Colonic mucosa (tissue), 4 donors: ENCODE measurements at regions not wholly inside any gene's neighbourhood (a gene's known extent, or its start where the extent isn't known, plus 50 kb on each side); places are given as distances from the start of the nearest gene placed in this dataset.
"Not testable (repeated sequence)": the region's sequence is repeated elsewhere in the genome, so short reads cannot be mapped to it uniquely, and the experiment has no call there.

Experiments
- DNase-seq: peaks from one replicate; pipeline ENCODE4 v3.0.0-alpha.2; 2020
- H3K27ac ChIP-seq: fragments of 200-600 bp; one replicate; pipeline ENCODE4 v1.8.0; 2021
- H3K27me3 ChIP-seq: fragments of 200-600 bp; one replicate; pipeline ENCODE4 v1.8.0; 2021
- H3K36me3 ChIP-seq: fragments of 200-600 bp; one replicate; pipeline ENCODE4 v1.8.0; 2021
- H3K4me1 ChIP-seq: fragments of 200-600 bp; one replicate; pipeline ENCODE4 v1.8.0; 2021; ENCODE audit warnings: mild to moderate bottlenecking
- H3K4me3 ChIP-seq: fragments of 200-600 bp; one replicate; pipeline ENCODE4 v1.8.0; 2021
- H3K9ac ChIP-seq, 2 donors: one replicate each; pipeline ENCODE4 v1.7.0; 2013; ENCODE audit warnings: control low read depth in 2 of 2, low read depth in 2 of 2, low read length in 2 of 2
- H3K9me3 ChIP-seq: fragments of 200-600 bp; one replicate; pipeline ENCODE4 v1.8.0; 2021
- CTCF ChIP-seq: fragments of 200-600 bp; IDR thresholded peaks from one replicate; pipeline ENCODE4 v1.8.0; 2022; ENCODE audit warnings: antibody characterized with exemption, mild to moderate bottlenecking
- intact Hi-C: fragments of 100-400 bp; cut with DNase I; formaldehyde crosslinking; loops from one replicate; pipeline ENCODE4 v1.14.1; 2022
- donor health status: healthy.
- donor health status: DM: no; HTN: no; CAD: no.
- donor health status: DM: no; HTN: no; CAD: no.

GRCh38 chr4:79604152-79604551 lies 196.1 kb upstream of the GK2 start:
- Histone ChIP-seq H3K4me1 (no peaks in the 10 kb centered on the region), H3K9ac (no peak overlapping the region), H3K36me3 (no peaks in the 10 kb centered on the region), H3K27ac (no peak overlapping the region), H3K4me3 (no peak overlapping the region), H3K27me3 (no peaks in the 10 kb centered on the region), H3K9me3 (no peaks in the 10 kb centered on the region)
- no peak for DNase-seq
- intact Hi-C loops, result no loop called here
- TF ChIP-seq CTCF, result no peak

DNA sequence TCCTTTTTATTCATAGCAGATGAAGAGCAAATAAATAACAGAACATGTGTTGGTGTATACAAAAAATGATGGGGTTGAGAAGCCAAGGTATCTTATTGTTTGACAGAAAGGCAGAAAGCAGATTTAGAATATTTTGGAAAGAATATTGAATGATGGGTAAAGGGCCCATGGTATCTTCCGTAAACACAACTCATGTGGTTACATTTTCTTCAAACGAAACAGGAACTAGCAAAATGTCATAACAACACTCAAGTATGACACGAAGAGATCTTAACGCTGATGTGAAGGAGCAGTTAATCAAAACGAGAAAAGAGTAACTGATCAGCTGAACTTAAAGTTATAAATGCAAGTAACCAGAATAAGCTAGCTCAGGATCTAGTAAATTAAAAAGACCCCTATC lies 195.7 kb upstream of the GK2 start:
- TF ChIP-seq CTCF, result no peak
- Histone ChIP-seq H3K4me1 (no peaks in the 10 kb centered on the region), H3K9ac (no peak overlapping the region), H3K36me3 (no peaks in the 10 kb centered on the region), H3K27ac (no peak overlapping the region), H3K9me3 (no peaks in the 10 kb centered on the region), H3K4me3 (no peak overlapping the region), H3K27me3 (no peaks in the 10 kb centered on the region)
- intact Hi-C loops, result no loop called here
- no peak for DNase-seq

GRCh38 chr4:79599691-79600090 lies 191.7 kb upstream of the GK2 start:
- H3K27ac ChIP-seq, result no peak overlapping the region
- no peaks in the 10 kb centered on the region for H3K4me1 ChIP-seq
- no peaks in the 10 kb centered on the region for H3K9me3 ChIP-seq
- intact Hi-C loops, result no loop called here
- H3K4me3 ChIP-seq, result no peak overlapping the region
- TF ChIP-seq CTCF, result no peak
- H3K9ac ChIP-seq, result no peak overlapping the region
- H3K27me3 ChIP-seq, result no peaks in the 10 kb centered on the region
- no peaks in the 10 kb centered on the region for H3K36me3 ChIP-seq
- DNase-seq, result no peak

DNA sequence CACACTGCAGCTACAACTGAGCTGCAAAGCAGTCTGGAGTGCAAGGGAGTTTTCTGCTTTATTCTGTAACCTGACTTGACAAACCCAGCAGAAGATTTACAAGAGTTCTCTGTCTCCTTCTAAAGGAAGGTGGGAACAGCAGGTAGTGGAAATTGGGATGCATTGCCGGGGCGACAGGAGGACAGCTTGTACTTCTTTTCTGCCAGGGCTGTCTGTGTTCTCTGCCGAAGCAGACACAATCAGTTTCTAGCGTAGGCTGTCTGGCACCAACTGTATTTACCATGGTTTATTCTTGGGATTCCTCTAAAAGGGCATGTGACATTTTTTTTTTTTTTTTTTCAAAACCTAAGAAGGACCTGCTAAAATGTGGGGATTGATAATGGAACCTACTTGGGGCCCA lies 190.8 kb upstream of the GK2 start:
- no peaks in the 10 kb centered on the region for H3K4me1 ChIP-seq
- no peak overlapping the region for H3K27ac ChIP-seq
- H3K4me3 ChIP-seq, result no peak overlapping the region
- DNase-seq, result no peak
- H3K27me3 ChIP-seq, result no peaks in the 10 kb centered on the region
- intact Hi-C loops, result no loop called here
- TF ChIP-seq CTCF, result no peak
- H3K9ac ChIP-seq, result no peak overlapping the region
- no peaks in the 10 kb centered on the region for H3K36me3 ChIP-seq
- H3K9me3 ChIP-seq, result no peaks in the 10 kb centered on the region

GRCh38 chr4:79598214-79598613 lies 190.2 kb upstream of the GK2 start:
- H3K9me3 ChIP-seq, result no peaks in the 10 kb centered on the region
- TF ChIP-seq CTCF, result no peak
- H3K27me3 ChIP-seq, result no peaks in the 10 kb centered on the region
- no peak overlapping the region for H3K27ac ChIP-seq
- no peaks in the 10 kb centered on the region for H3K36me3 ChIP-seq
- H3K4me1 ChIP-seq, result no peaks in the 10 kb centered on the region
- intact Hi-C loops, result no loop called here
- H3K4me3 ChIP-seq, result no peak overlapping the region
- DNase-seq, result no peak
- no peak overlapping the region for H3K9ac ChIP-seq

DNA sequence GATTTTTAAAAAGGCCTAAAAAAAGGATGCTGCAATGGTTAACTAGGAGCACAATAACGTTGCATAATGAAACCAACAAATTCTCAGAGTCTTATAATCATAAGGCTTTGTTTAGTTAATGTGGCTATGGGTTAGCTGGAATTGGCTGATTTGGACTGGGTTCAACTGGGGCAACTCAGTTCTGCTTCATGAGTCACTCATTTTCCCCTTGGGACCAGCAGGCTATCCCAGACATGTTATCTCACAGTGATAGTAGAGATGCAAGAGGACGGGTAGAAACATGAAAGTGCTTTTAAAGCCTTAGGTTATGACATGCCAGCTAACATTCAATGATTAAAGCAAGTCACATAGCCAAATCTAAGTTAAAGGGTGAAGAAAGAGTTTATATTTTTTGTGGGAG lies 189.2 kb upstream of the GK2 start:
- H3K27me3 ChIP-seq, result no peaks in the 10 kb centered on the region
- no peak overlapping the region for H3K4me3 ChIP-seq
- TF ChIP-seq CTCF, result no peak
- H3K9ac ChIP-seq, result no peak overlapping the region
- H3K36me3 ChIP-seq, result no peaks in the 10 kb centered on the region
- H3K4me1 ChIP-seq, result no peaks in the 10 kb centered on the region
- no peak overlapping the region for H3K27ac ChIP-seq
- intact Hi-C loops, result no loop called here
- H3K9me3 ChIP-seq, result no peaks in the 10 kb centered on the region
- no peak for DNase-seq

GRCh38 chr4:79592218-79592617 lies 184.2 kb upstream of the GK2 start:
- H3K27me3 ChIP-seq, intact Hi-C loops, H3K9ac ChIP-seq: not testable (repeated sequence)

More at GRCh38 chr4:79592218-79592617, 184.2 kb upstream of the GK2 start:
- not testable (repeated sequence) for DNase-seq, H3K36me3 ChIP-seq, H3K27ac ChIP-seq, H3K4me3 ChIP-seq, H3K4me1 ChIP-seq, H3K9me3 ChIP-seq
